IMR-90 (cell line): ENCODE measurements at regions not wholly inside any gene's neighbourhood (a gene's known extent, or its start where the extent isn't known, plus 50 kb on each side); places are given as distances from the start of the nearest gene placed in this dataset.

Source experiments
- ATAC-seq: fragments of 200-7000 bp; cut with Tn5 transposase; 2 replicates; pipeline ENCODE4 v1.9.1; 2020; ENCODE audit warnings: low read depth, mild to moderate bottlenecking, moderate library complexity
- BruUV-seq: library from RNA; stranded (reverse); fragments of 400-500 nt; replicated peaks from 2 replicates; lab custom pipeline; 2021; lab: Mats Ljungman, UMichigan
- CTCF ChIA-PET: fragments of 300-600 bp; formaldehyde crosslinking; extraction: SDS; loops from one replicate; lab custom pipeline; 2021; ENCODE audit warnings: antibody characterized with exemption; lab: Yijun Ruan, JAX
- POLR2A ChIA-PET: fragments of 300-600 bp; sonication (Branson Sonifier 250); formaldehyde crosslinking; loops from one replicate; lab custom pipeline; 2022; ENCODE audit warnings: antibody characterized with exemption; ENCODE audit not compliant: unreplicated experiment; lab: Charles Lee
- DNase-seq: peaks from one replicate; pipeline ENCODE4 v3.0.0; 2013
- H2AFZ ChIP-seq: replicated peaks from 2 replicates; pipeline ENCODE3; 2013; ENCODE audit warnings: low read length, mild to moderate bottlenecking; ENCODE audit not compliant: poor library complexity
- H2AK5ac ChIP-seq: 2 replicates; pipeline ENCODE4 v1.6.1; 2013; ENCODE audit warnings: low read depth, low read length, inconsistent platforms
- H2AK9ac ChIP-seq: replicated peaks from 2 replicates; pipeline ENCODE3; 2013; ENCODE audit warnings: mild to moderate bottlenecking, low read depth, low read length, moderate library complexity; ENCODE audit not compliant: poor library complexity
- H2BK120ac ChIP-seq: 2 replicates; pipeline ENCODE4 v1.6.1; 2013; ENCODE audit warnings: low read depth, low read length, inconsistent platforms
- H2BK15ac ChIP-seq: 3 replicates; pipeline ENCODE4 v1.6.1; 2013; ENCODE audit warnings: low read depth, low read length, inconsistent platforms
- H2BK20ac ChIP-seq: 2 replicates; pipeline ENCODE4 v1.6.1; 2013; ENCODE audit warnings: low read depth, mild to moderate bottlenecking, inconsistent platforms, low read length, moderate library complexity
- H2BK5ac ChIP-seq: 2 replicates; pipeline ENCODE4 v1.6.1; 2013; ENCODE audit warnings: mild to moderate bottlenecking, low read depth, low read length, inconsistent platforms; ENCODE audit not compliant: poor library complexity, severe bottlenecking
- H3K14ac ChIP-seq: replicated peaks from 2 replicates; pipeline ENCODE4 v1.6.1; 2013; ENCODE audit warnings: low read depth, low read length, inconsistent platforms
- H3K18ac ChIP-seq: 2 replicates; pipeline ENCODE4 v1.6.1; 2013; ENCODE audit warnings: low read depth, low read length, control low read depth
- H3K23ac ChIP-seq: 2 replicates; pipeline ENCODE4 v1.6.1; 2013; ENCODE audit warnings: low read depth, low read length, inconsistent platforms
- H3K27ac ChIP-seq: 2 replicates; pipeline ENCODE4 v1.5.1; 2013; ENCODE audit warnings: mild to moderate bottlenecking, control low read depth, low read length; ENCODE audit not compliant: insufficient read depth
- H3K27me3 ChIP-seq: 2 replicates; pipeline ENCODE4 v1.6.1; 2013; ENCODE audit warnings: low read length; ENCODE audit not compliant: control insufficient read depth, insufficient read depth
- H3K36me3 ChIP-seq: 2 replicates; pipeline ENCODE4 v1.6.1; 2013; ENCODE audit warnings: low read length, mixed read lengths; ENCODE audit not compliant: control insufficient read depth, insufficient read depth
- H3K4ac ChIP-seq: 2 replicates; pipeline ENCODE4 v1.6.1; 2013; ENCODE audit warnings: low read depth, low read length, inconsistent platforms
- H3K4me1 ChIP-seq: 2 replicates; pipeline ENCODE4 v1.6.1; 2013; ENCODE audit warnings: low read length, mixed read lengths; ENCODE audit not compliant: control insufficient read depth, insufficient read depth
- H3K4me2 ChIP-seq: 2 replicates; pipeline ENCODE4 v1.6.1; 2013; ENCODE audit warnings: low read depth, mild to moderate bottlenecking, control low read depth, low read length, moderate library complexity
- H3K4me3 ChIP-seq: 2 replicates; pipeline ENCODE4 v1.5.1; 2013; ENCODE audit warnings: low read depth, mild to moderate bottlenecking, control low read depth, low read length, moderate library complexity; ENCODE audit not compliant: insufficient read depth
- H3K56ac ChIP-seq: 2 replicates; pipeline ENCODE4 v1.6.1; 2013; ENCODE audit warnings: low read length, inconsistent platforms; ENCODE audit not compliant: insufficient read depth; ENCODE audit errors: extremely low read depth
- H3K79me1 ChIP-seq, 2 experiments: 2 replicates each; pipeline ENCODE4 v1.6.1; 2013; ENCODE audit warnings: low read length in 2 of 2, inconsistent platforms in 1 of 2, low read depth in 1 of 2
- H3K9ac ChIP-seq: 2 replicates; pipeline ENCODE4 v1.6.1; 2013; ENCODE audit warnings: low read depth, low read length, control low read depth
- H3K9me1 ChIP-seq: 2 replicates; pipeline ENCODE4 v1.6.1; 2013; ENCODE audit warnings: low read length, inconsistent platforms; ENCODE audit not compliant: insufficient read depth
- H3K9me3 ChIP-seq: 2 replicates; pipeline ENCODE4 v1.6.1; 2013; ENCODE audit warnings: low read length; ENCODE audit not compliant: control insufficient read depth, insufficient read depth
- H4K20me1 ChIP-seq: 2 replicates; pipeline ENCODE4 v1.6.1; 2013; ENCODE audit warnings: low read length, inconsistent platforms; ENCODE audit not compliant: insufficient read depth
- H4K5ac ChIP-seq: 2 replicates; pipeline ENCODE4 v1.6.1; 2013; ENCODE audit warnings: mild to moderate bottlenecking, low read depth, low read length, control low read depth
- H4K8ac ChIP-seq, 2 experiments: 2 replicates each; pipeline ENCODE4 v1.6.1; 2013; ENCODE audit warnings: low read depth in 2 of 2, low read length in 2 of 2, control low read depth in 1 of 2, inconsistent platforms in 1 of 2
- H4K91ac ChIP-seq: 2 replicates; pipeline ENCODE4 v1.6.1; 2013; ENCODE audit warnings: low read depth, low read length, inconsistent platforms; ENCODE audit not compliant: insufficient read depth
- BHLHE40 ChIP-seq: fragments of 150-350 bp; IDR thresholded peaks from 2 replicates; pipeline ENCODE4 v1.6.1; 2016; ENCODE audit warnings: mild to moderate bottlenecking, low read depth, low read length
- CEBPB ChIP-seq: IDR thresholded peaks from 2 replicates; pipeline ENCODE4 v1.6.1; 2012; ENCODE audit warnings: low read depth, low read length, improper control_type of control experiment
- MAZ ChIP-seq: IDR thresholded peaks from 2 replicates; pipeline ENCODE4 v1.6.1; 2012; ENCODE audit warnings: low read depth, mild to moderate bottlenecking, low read length, improper control_type of control experiment, moderate library complexity, borderline replicate concordance
- MXI1 ChIP-seq: IDR thresholded peaks from 2 replicates; pipeline ENCODE4 v1.6.1; 2012; ENCODE audit warnings: low read depth, mild to moderate bottlenecking, low read length, moderate library complexity, borderline replicate concordance
- RAD21 ChIP-seq: IDR thresholded peaks from 2 replicates; pipeline ENCODE4 v1.6.1; 2012; ENCODE audit warnings: low read length, improper control_type of control experiment
- RFX5 ChIP-seq: IDR thresholded peaks from 2 replicates; pipeline ENCODE4 v1.8.0; 2012; ENCODE audit warnings: low read depth, mild to moderate bottlenecking, low read length, moderate library complexity
- USF2 ChIP-seq: fragments of 150-350 bp; IDR thresholded peaks from 2 replicates; pipeline ENCODE4 v1.6.1; 2017; ENCODE audit warnings: mild to moderate bottlenecking, antibody characterized with exemption, low read length, low read depth
- dilution Hi-C: fragments of 300-500 bp; cut with HindIII; formaldehyde crosslinking; loops from one replicate; pipeline ENCODE4 v1.14.3; 2018; ENCODE audit warnings: low sequenced_read_pairs; ENCODE audit not compliant: unreplicated experiment
- in situ Hi-C: fragments of 300-500 bp; cut with MboI; formaldehyde crosslinking; loops from 3 replicates; pipeline ENCODE4 v1.14.3; 2019; ENCODE audit warnings: low sequenced_read_pairs, inconsistent platforms, mixed read lengths
- intact Hi-C: fragments of 100-400 bp; cut with micrococcal nuclease; formaldehyde crosslinking; loops from 2 replicates; pipeline ENCODE4 v1.10.0; 2022
- TF ChIP-seq, protein P1 (sequence below): conservative IDR thresholded peaks from 2 replicates; pipeline ENCODE4 v1.5.1; 2012; ENCODE audit warnings: mild to moderate bottlenecking, low read depth, low read length, improper control_type of control experiment

GRCh38 chr19:23474172-23474571 lies 78.9 kb upstream of the ZNF91 start:
- H3K27me3 ChIP-seq, result no peaks in the 10 kb centered on the region
- intact Hi-C loops, result no loop called here
- H3K4ac ChIP-seq, result no peak overlapping the region
- no peak overlapping the region for H2AK9ac ChIP-seq
- no peaks in the 10 kb centered on the region for H4K20me1 ChIP-seq
- H3K79me1 ChIP-seq, result no peaks in the 10 kb centered on the region
- H4K91ac ChIP-seq, result no peak overlapping the region
- H3K18ac ChIP-seq, result no peak overlapping the region
- no peak overlapping the region for H3K14ac ChIP-seq
- H3K4me1 ChIP-seq, result no peaks in the 10 kb centered on the region
- DNase-seq (no peak), ATAC-seq (no peak)
- H3K23ac ChIP-seq, result no peak overlapping the region
- no peak overlapping the region for H2BK5ac ChIP-seq
- H2BK15ac ChIP-seq, result no peak overlapping the region
- dilution Hi-C loops, result no loop called here
- no peak overlapping the region for H4K5ac ChIP-seq
- POLR2A ChIA-PET, result no interaction called here
- H2BK120ac ChIP-seq, result no peak overlapping the region
- CTCF ChIA-PET, result no interaction called here
- peaks cover 14% of the 10 kb centered on the region for H3K9me3 ChIP-seq
- no peaks in the 10 kb centered on the region for H3K9me1 ChIP-seq
- no peak overlapping the region for H2BK20ac ChIP-seq
- TF ChIP-seq USF2, result no peak
- TF ChIP-seq, protein P1, sequence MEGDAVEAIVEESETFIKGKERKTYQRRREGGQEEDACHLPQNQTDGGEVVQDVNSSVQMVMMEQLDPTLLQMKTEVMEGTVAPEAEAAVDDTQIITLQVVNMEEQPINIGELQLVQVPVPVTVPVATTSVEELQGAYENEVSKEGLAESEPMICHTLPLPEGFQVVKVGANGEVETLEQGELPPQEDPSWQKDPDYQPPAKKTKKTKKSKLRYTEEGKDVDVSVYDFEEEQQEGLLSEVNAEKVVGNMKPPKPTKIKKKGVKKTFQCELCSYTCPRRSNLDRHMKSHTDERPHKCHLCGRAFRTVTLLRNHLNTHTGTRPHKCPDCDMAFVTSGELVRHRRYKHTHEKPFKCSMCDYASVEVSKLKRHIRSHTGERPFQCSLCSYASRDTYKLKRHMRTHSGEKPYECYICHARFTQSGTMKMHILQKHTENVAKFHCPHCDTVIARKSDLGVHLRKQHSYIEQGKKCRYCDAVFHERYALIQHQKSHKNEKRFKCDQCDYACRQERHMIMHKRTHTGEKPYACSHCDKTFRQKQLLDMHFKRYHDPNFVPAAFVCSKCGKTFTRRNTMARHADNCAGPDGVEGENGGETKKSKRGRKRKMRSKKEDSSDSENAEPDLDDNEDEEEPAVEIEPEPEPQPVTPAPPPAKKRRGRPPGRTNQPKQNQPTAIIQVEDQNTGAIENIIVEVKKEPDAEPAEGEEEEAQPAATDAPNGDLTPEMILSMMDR, result no peak
- TF ChIP-seq MAZ, result no peak
- TF ChIP-seq RFX5, result no peak
- TF ChIP-seq RAD21, result no peak
- no peak for TF ChIP-seq MXI1
- TF ChIP-seq BHLHE40, result no peak
- TF ChIP-seq CEBPB, result no peak
- H2AFZ ChIP-seq, result no peak overlapping the region
- H3K9ac ChIP-seq, result no peak overlapping the region
- H3K27ac ChIP-seq, result no peak overlapping the region
- in situ Hi-C loops, result no loop called here
- no peak overlapping the region for H4K8ac ChIP-seq
- no peak overlapping the region for H3K56ac ChIP-seq
- H3K36me3 ChIP-seq, result no peaks in the 10 kb centered on the region
- no peak overlapping the region for H3K4me2 ChIP-seq
- BruUV-seq, result no TSS peak
- H2AK5ac ChIP-seq, result no peak overlapping the region
- no peak overlapping the region for H3K4me3 ChIP-seq
